ENCODE measurements at regions not wholly inside any gene's neighbourhood (a gene's known extent, or its start where the extent isn't known, plus 50 kb on each side); places are given as distances from the start of the nearest gene placed in this dataset.

- Histone ChIP-seq H2AFZ (ENCODE audit: low read depth, low read length, severe bottlenecking) (no peak overlapping the region), H3F3A (ENCODE audit: insufficient read depth) (no peaks in the 10 kb centered on the region), H3K27ac (ENCODE audit: low read depth, low read length) (no peak overlapping the region), H3K79me2 (ENCODE audit: insufficient read depth, low read length) (no peaks in the 10 kb centered on the region), H3K4me2 (ENCODE audit: low read depth, low read length, poor library complexity, severe bottlenecking) (no peak overlapping the region), H3K4me3 (ENCODE audit: insufficient read depth, low read length, poor library complexity, severe bottlenecking) (no peak overlapping the region), H3K9ac (ENCODE audit: low read length) (no peak overlapping the region), H3K9me3 (ENCODE audit: insufficient read depth, low read length) (no peaks in the 10 kb centered on the region), H3K27me3 (ENCODE audit: low read length) (no peaks in the 10 kb centered on the region), H4K20me1 (ENCODE audit: low read depth, low read length) (no peaks in the 10 kb centered on the region), H3K36me3 (ENCODE audit: low read length) (no peaks in the 10 kb centered on the region), H3K9me2 (replicated peaks; ENCODE audit: insufficient read depth, low read length) (no peaks in the 10 kb centered on the region)
- TF ChIP-seq EZH2phosphoT487 (conservative IDR thresholded peaks at IDR 0.05; ENCODE audit: low read length), result no peak
- TF ChIP-seq, protein P1, sequence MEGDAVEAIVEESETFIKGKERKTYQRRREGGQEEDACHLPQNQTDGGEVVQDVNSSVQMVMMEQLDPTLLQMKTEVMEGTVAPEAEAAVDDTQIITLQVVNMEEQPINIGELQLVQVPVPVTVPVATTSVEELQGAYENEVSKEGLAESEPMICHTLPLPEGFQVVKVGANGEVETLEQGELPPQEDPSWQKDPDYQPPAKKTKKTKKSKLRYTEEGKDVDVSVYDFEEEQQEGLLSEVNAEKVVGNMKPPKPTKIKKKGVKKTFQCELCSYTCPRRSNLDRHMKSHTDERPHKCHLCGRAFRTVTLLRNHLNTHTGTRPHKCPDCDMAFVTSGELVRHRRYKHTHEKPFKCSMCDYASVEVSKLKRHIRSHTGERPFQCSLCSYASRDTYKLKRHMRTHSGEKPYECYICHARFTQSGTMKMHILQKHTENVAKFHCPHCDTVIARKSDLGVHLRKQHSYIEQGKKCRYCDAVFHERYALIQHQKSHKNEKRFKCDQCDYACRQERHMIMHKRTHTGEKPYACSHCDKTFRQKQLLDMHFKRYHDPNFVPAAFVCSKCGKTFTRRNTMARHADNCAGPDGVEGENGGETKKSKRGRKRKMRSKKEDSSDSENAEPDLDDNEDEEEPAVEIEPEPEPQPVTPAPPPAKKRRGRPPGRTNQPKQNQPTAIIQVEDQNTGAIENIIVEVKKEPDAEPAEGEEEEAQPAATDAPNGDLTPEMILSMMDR (IDR thresholded peaks at IDR 0.05; ENCODE audit: insufficient read depth, low read length, poor library complexity, severe bottlenecking), result no peak
Measured at GRCh38 chr9:80946496-80947170, 742.7 kb downstream of the TLE1 start.

DNA sequence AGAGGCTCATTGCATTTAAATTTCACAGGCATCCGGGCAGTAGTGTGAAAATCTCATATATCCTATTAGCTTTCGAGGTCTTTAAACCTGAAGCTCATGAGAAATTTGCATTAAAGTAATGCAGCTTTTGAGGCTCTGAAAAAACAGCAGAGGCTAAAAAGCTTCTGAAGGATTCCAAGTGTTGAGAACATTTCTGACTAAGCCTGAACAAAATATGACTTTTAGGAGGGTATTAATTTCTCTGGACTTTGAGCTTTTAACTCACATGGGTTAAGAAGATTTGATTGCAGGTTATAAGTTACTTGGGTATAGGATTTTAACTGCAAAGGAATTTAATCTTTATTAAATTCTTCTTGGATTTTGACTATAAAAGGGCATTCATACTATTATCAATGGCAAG lies 743.9 kb downstream of the TLE1 start:
- Histone ChIP-seq H4K20me1 (ENCODE audit: low read depth, low read length) (no peaks in the 10 kb centered on the region), H3K36me3 (ENCODE audit: low read length) (no peaks in the 10 kb centered on the region), H3K27me3 (ENCODE audit: low read length) (no peaks in the 10 kb centered on the region), H3K4me3 (ENCODE audit: insufficient read depth, low read length, poor library complexity, severe bottlenecking) (no peak overlapping the region), H3K9me3 (ENCODE audit: insufficient read depth, low read length) (no peaks in the 10 kb centered on the region), H2AFZ (ENCODE audit: low read depth, low read length, severe bottlenecking) (no peak overlapping the region), H3K79me2 (ENCODE audit: insufficient read depth, low read length) (no peaks in the 10 kb centered on the region), H3K4me2 (ENCODE audit: low read depth, low read length, poor library complexity, severe bottlenecking) (no peak overlapping the region), H3K9me2 (replicated peaks; ENCODE audit: insufficient read depth, low read length) (no peaks in the 10 kb centered on the region), H3K9ac (ENCODE audit: low read length) (no peak overlapping the region), H3F3A (ENCODE audit: insufficient read depth) (no peaks in the 10 kb centered on the region), H3K27ac (ENCODE audit: low read depth, low read length) (no peak overlapping the region)
- TF ChIP-seq, protein P1 (IDR thresholded peaks at IDR 0.05; ENCODE audit: insufficient read depth, low read length, poor library complexity, severe bottlenecking), result no peak
- TF ChIP-seq EZH2phosphoT487 (conservative IDR thresholded peaks at IDR 0.05; ENCODE audit: low read length), result no peak

- Histone ChIP-seq H3F3A (ENCODE audit: insufficient read depth) (no peaks in the 10 kb centered on the region), H3K4me3 (ENCODE audit: insufficient read depth, low read length, poor library complexity, severe bottlenecking) (no peak overlapping the region), H4K20me1 (ENCODE audit: low read depth, low read length) (no peaks in the 10 kb centered on the region), H3K9me3 (ENCODE audit: insufficient read depth, low read length) (no peaks in the 10 kb centered on the region), H3K27ac (ENCODE audit: low read depth, low read length) (no peak overlapping the region), H3K36me3 (ENCODE audit: low read length) (no peaks in the 10 kb centered on the region), H3K79me2 (ENCODE audit: insufficient read depth, low read length) (no peaks in the 10 kb centered on the region), H3K9ac (ENCODE audit: low read length) (no peak overlapping the region), H3K27me3 (ENCODE audit: low read length) (no peaks in the 10 kb centered on the region), H3K9me2 (replicated peaks; ENCODE audit: insufficient read depth, low read length) (no peaks in the 10 kb centered on the region), H3K4me2 (ENCODE audit: low read depth, low read length, poor library complexity, severe bottlenecking) (no peak overlapping the region), H2AFZ (ENCODE audit: low read depth, low read length, severe bottlenecking) (no peak overlapping the region)
- TF ChIP-seq, protein P1 (IDR thresholded peaks at IDR 0.05; ENCODE audit: insufficient read depth, low read length, poor library complexity, severe bottlenecking), result no peak
Measured at GRCh38 chr9:80937645-80938044, 751.7 kb downstream of the TLE1 start.
